NCI-H345 treated with DMSO at 0.1 percent for 48 hours (cell line): ENCODE measurements at regions not wholly inside any gene's neighbourhood (a gene's known extent, or its start where the extent isn't known, plus 50 kb on each side); places are given as distances from the start of the nearest gene placed in this dataset.

ENCODE experiments used
- DNase-seq: peaks from one replicate; lab custom pipeline; 2025; ENCODE audit not compliant: unreplicated experiment; lab: John Stamatoyannopoulos, UW

DNA sequence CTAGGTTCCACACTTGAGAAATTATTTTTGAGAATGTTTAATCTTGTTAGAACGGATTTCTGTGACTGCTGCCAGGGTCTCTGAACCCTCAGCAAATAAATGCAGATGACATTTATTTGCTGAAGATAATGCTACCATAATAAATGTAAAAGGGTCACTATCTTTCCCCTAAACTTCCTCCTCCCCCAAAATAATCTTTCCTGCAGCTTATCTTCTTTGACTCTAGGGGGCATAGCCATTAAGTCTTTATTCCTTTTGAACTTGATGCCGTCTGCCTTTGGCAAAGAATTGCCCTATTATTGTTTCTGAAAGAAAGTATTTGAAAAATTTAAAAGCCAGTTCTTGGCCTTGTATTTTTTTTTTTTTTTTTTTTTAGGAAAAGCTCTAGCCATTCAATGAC, 63.6 kb upstream of the ACSL3 start:
- DNase-seq: peak; percentile 9

DNA sequence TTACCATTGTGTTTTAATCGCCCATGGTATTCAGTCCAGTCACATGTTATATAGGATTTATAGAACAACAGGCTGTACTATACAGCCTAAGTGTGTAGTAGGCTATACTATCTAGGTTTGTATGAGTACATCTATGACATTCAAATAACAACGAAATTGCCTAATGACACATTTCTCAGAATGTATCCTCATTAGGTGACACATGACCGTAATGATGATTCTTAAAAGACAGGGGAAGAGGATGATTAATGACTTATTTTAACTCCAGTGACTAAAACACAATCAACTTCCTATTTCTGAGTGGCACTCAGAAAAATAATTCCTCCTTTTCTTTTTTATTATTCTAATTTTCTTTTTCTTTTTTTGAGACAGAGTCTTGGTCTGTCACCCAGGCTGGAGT, 63.0 kb upstream of the ACSL3 start:
- no peak for DNase-seq

DNA sequence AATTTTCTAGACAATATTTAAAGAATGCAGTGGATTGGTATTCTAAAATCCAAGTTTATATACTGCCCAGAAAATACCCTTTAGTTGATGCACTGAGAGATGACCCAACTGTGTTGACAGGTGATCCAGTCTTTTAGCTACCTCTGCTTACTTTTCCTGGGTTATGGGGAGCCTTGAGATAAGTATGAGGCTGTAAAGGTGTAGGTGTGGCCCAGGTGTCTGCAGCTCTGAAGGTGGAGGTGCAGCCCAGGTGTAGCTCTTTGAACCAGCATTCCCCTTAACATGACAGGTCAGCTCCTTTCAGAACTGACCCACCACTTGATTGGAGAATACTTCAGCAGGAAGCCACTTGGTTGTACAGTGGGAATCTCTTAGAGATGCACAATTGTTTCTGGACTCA, 62.3 kb upstream of the ACSL3 start:
- DNase-seq: no peak

DNA sequence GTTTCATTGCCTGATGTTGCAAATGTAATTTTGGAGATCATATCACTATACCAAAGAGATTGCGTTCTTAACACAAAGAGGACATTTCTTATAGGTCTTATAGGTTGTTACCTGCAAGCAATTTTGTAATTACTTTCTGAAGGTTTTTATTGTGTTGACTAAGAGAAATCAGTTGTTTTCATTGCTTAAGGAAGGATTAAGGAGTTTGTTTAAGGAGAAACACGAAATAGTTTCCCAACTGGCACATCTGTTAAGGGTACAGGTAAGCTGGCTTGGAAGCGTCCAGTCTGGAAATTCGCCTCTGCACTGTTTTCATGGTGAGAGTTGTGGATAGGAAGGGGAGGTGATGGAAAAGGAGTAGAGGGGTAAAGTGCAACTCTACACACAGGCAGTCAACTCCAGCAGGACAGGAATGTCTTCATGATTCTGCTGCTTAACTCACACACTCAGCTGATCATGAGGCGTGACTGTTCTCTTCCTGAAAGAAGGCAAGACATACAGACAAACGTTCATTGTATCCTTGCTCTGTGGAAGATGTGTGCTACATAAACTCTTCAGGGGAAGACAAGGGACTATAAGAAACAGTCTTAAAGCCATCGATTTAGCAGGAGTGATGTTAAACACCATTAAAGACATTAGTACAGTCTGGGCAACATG, 61.4 kb upstream of the ACSL3 start:
- no peak for DNase-seq

DNA sequence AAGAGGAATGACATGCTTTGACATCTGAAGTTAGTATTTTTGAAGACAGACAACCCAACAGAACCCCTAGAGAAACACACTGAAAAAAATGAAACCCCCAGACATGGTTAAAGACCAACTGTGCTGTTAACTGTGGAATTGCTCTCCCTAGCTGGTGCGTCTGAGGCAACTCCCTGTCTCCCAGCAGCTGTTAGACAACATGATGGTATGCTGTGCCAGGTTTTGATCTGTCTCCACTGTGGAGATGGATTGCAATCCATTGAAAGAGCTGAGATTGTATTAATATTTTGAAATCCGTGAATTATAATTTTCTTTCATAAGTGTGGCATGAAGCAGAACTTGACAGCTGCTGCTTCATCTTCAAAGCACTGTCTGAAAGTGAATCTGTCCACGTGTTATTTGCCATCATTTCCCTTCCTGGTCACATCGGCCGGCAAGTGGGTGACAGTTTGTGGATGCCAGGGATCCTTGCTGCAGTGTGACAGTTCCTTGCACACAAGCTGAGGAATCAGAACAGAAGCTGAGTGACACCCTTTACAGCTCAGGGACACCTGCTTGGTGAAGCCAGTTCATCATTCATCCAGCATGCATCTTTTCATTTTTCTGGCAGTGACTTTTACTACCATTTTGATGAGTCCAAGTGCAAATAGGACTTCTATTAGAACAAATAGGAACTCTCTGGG, 58.2 kb upstream of the ACSL3 start:
- DNase-seq: no peak

DNA sequence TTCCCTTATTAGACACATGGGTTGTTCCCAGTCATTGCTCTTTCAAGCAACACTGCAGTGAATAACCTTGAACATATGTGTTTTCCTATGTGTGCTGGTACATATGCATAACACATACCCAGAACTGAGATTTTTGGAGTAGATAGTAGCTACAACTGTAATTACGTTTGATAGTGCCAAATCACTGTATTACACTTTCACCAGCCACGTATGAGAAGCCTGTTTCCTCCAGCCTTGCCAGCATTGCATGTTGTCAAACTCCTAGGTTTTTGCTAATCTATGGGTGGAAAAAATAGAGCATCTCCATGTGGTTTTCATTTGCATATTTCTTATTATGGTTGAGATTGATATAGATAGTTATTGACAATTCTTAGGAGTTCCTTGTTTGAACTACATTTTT, 56.5 kb upstream of the ACSL3 start:
- no peak for DNase-seq

DNA sequence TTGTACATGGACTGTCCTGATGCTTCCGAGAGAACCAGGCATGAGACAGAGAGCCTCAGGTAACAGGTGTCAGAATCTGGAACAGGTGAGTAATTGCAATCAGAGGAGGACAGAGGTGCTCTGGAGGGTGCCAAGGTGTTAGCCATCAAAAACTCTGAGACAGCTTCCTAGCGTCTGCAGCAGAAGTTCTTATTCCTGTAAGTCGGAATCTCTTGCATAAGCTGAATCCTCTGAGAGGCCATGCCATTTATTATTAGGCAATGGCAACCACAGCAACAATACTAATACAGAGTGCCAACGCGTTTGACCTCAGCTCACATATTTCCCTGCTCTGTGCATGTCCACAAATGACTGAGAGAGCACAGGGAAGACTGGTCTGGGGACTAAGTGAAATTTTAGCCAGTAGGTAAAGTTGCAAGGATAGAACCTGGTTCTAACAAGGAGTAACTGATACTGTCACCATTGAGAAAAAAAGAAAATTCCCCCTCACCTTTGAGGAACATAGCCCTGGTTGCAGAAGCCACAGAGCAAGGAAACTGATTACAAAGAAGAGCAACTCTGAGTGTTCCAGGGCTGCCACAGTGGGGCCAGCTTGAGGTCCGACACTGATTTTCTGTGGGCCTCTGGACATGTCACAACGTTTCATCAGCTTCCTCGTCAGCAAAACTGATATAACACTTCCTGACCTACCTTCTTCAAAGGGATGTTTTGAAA, 55.1 kb upstream of the ACSL3 start:
- no peak for DNase-seq

DNA sequence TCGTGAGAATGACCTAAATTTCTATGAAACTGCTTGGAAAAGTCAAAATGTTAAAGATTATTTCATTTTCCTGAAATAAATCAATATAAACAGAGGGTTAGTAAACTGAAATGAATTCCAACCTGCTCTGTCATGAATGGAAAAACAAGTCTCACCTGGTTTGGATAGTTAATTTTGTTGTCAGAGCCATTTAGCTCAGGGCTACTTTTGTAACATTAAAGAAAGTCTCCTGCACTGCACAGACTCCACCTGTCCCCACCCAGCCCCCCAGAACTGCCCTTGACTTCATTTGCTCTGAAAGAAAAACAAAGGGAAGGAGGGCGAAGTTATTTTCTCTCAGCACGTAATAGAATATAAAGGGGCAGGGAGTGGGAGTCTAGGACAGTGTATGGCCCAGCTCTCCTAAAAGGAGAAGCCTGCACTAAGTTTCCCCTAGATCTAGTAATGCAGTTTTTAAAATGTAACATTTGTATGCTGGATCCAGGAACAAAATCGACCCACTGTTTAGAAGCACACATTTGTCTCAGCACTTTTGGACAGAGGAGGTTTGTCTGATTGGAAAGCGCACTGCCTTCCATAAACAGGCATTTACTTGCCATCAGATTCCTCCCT, 54.2 kb upstream of the ACSL3 start:
- no peak for DNase-seq

DNA sequence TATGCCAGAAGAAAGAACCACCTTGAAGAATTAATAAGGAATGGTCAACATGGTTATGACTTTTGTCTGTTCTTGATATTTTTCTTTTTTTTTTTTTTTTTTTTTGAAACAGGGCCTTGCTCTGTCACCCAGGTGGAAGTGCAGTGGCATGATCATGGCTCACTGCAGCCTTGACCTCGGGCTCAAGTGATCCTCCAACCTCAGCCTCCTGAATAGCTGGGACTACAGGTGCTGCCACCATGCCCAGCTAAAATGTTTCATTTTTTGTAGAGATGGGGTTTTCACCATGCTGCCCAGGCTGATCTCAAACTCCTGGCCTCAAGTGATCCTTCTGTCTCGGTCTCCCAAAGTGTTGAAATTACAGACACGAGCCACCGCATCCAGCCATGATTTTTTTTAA, 53.4 kb upstream of the ACSL3 start:
- DNase-seq: no peak

DNA sequence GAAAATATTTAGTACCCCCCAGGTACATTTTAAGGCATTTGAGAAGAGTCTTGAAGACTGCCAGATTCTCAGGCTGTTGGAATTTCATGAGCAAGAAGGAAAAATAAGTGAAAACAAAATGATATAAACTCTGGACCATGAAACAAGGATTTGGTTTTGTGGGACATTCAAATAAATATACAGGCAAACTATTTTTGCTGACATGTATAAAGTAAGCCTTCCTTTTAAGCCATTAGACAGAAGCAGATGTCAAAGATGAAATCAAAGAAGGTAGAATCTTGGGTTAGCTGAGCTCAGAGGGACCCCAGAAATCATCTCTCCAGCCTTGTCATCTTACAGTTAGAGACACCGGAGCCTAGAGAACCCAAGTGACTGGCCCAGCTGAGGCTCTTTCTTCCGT, 51.3 kb upstream of the ACSL3 start:
- DNase-seq: no peak

DNA sequence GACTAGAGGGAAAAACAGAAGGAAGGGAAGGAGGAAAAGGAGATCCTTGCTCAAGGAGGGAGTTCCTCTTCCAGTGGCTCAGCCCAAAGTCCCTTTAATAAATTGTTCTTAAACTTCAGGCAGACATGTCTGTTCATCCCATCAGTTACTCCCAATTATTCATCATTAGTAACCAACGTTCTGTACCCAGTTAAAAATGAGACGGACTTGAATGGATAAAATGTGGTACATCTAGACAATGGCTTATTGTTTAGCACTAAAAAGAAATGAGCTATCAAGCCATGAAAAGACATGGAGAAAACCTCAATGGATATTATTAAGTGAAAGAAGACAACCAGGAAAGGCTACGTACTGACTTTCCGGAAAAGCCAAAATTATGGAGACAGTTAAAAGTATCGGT, 50.8 kb upstream of the ACSL3 start:
- DNase-seq: no peak
